Gastrocnemius medialis (tissue), 4 donors: ENCODE measurements at regions not wholly inside any gene's neighbourhood (a gene's known extent, or its start where the extent isn't known, plus 50 kb on each side); places are given as distances from the start of the nearest gene placed in this dataset.

Experiments
- CTCF ChIP-seq, 5 experiments: fragments of 450-650 bp in 3 of 5; fragments of 200-600 bp in 2 of 5; sonication (generic) in 2 of 5; IDR thresholded peaks in 4 of 5; conservative IDR thresholded peaks in 1 of 5; 1 replicate in 4 of 5; 2 replicates in 1 of 5; pipeline ENCODE4 v1.5.1; 2016 to 2019; ENCODE audit warnings: antibody characterized with exemption in 5 of 5, mild to moderate bottlenecking in 3 of 5, moderate library complexity in 3 of 5
- POLR2A ChIP-seq, 2 donors: fragments of 450-650 bp; IDR thresholded peaks; one replicate each; pipeline ENCODE4 v1.6.1; 2017; ENCODE audit warnings: antibody characterized with exemption in 2 of 2, mild to moderate bottlenecking in 2 of 2, moderate library complexity in 2 of 2

DNA sequence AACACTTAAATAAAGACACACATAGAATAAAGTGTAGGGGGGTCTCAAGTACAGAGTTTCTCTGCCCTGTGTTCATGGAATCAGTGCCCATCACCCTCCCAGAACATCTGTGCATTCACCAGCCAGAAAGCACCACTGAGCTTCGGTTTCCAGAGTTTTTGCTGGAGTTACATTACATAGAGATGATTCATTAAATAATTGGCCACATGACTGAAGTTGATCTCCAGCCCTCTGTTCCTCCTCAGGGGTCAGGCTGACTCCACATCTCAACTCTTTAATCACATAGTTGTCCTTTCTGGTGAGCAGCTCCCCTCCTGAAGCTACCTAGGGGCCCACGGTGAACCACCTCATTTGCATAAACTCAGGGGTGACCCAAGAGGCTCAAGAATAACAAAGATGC, 129.8 kb downstream of the METTL4 start:
- TF ChIP-seq CTCF (IDR thresholded peaks at IDR 0.05 in 4 of 5, conservative IDR thresholded peaks at IDR 0.05 in 1 of 5), result no peak
- no peak for TF ChIP-seq POLR2A (IDR thresholded peaks at IDR 0.05)
